ENCODE measurements at regions not wholly inside any gene's neighbourhood (a gene's known extent, or its start where the extent isn't known, plus 50 kb on each side); places are given as distances from the start of the nearest gene placed in this dataset.

GRCh38 chr3:22587446-22587845 lies 615.7 kb upstream of the UBE2E2 start:
- no peak for DNase-seq (ENCODE audit: low read depth in 3 of 3)

- no peak for DNase-seq (ENCODE audit: low read depth in 3 of 3)
Observed at GRCh38 chr3:22593638-22594037, 609.5 kb upstream of the UBE2E2 start.

GRCh38 chr3:22594990-22595389 lies 608.1 kb upstream of the UBE2E2 start:
- no peak for DNase-seq (ENCODE audit: low read depth in 3 of 3)

GRCh38 chr3:22606461-22606860 lies 596.7 kb upstream of the UBE2E2 start:
- DNase-seq (ENCODE audit: low read depth in 3 of 3): no peak

GRCh38 chr3:22606938-22607337 lies 596.2 kb upstream of the UBE2E2 start:
- no peak for DNase-seq (ENCODE audit: low read depth in 3 of 3)

GRCh38 chr3:22608093-22608492 lies 595.0 kb upstream of the UBE2E2 start:
- no peak for DNase-seq (ENCODE audit: low read depth in 3 of 3)

GRCh38 chr3:22608721-22609120 lies 594.4 kb upstream of the UBE2E2 start:
- DNase-seq (ENCODE audit: low read depth in 3 of 3): no peak

GRCh38 chr3:22609139-22609538 lies 594.0 kb upstream of the UBE2E2 start:
- DNase-seq (ENCODE audit: low read depth in 3 of 3): no peak

- no peak for DNase-seq (ENCODE audit: low read depth in 3 of 3)
Observed at GRCh38 chr3:22612927-22613326, 590.2 kb upstream of the UBE2E2 start.

- no peak for DNase-seq (ENCODE audit: low read depth in 3 of 3)
Observed at GRCh38 chr3:22615790-22616189, 587.3 kb upstream of the UBE2E2 start.

- no peak for DNase-seq (ENCODE audit: low read depth in 3 of 3)
Observed at GRCh38 chr3:22617372-22617771, 585.8 kb upstream of the UBE2E2 start.

- no peak for DNase-seq (ENCODE audit: low read depth in 3 of 3)
Observed at GRCh38 chr3:22620498-22620897, 582.6 kb upstream of the UBE2E2 start.

GRCh38 chr3:22621205-22621809 lies 581.8 kb upstream of the UBE2E2 start:
- no peak for DNase-seq (ENCODE audit: low read depth in 3 of 3)

- no peak for DNase-seq (ENCODE audit: low read depth in 3 of 3)
Observed at GRCh38 chr3:22627993-22628499, 575.1 kb upstream of the UBE2E2 start.

- no peak for DNase-seq (ENCODE audit: low read depth in 3 of 3)
Observed at GRCh38 chr3:22632536-22632935, 570.6 kb upstream of the UBE2E2 start.

- DNase-seq (ENCODE audit: low read depth in 3 of 3): no peak
Observed at GRCh38 chr3:22634433-22634832, 568.7 kb upstream of the UBE2E2 start.

GRCh38 chr3:22659651-22660475 lies 543.3 kb upstream of the UBE2E2 start:
- DNase-seq (ENCODE audit: low read depth in 3 of 3): no peak

- no peak for DNase-seq (ENCODE audit: low read depth in 3 of 3)
Observed at GRCh38 chr3:22660606-22661005, 542.5 kb upstream of the UBE2E2 start.

- DNase-seq (ENCODE audit: low read depth in 3 of 3): no peak
Observed at GRCh38 chr3:22661121-22661700, 541.9 kb upstream of the UBE2E2 start.

- no peak for DNase-seq (ENCODE audit: low read depth in 3 of 3)
Observed at GRCh38 chr3:22665528-22665927, 537.6 kb upstream of the UBE2E2 start.

- no peak for DNase-seq (ENCODE audit: low read depth in 3 of 3)
Observed at GRCh38 chr3:22666736-22667135, 536.4 kb upstream of the UBE2E2 start.

GRCh38 chr3:22671848-22672247 lies 531.3 kb upstream of the UBE2E2 start:
- DNase-seq (ENCODE audit: low read depth in 3 of 3): no peak

- DNase-seq (ENCODE audit: low read depth in 3 of 3): no peak
Observed at GRCh38 chr3:22684739-22685138, 518.4 kb upstream of the UBE2E2 start.
